LoVo (cell line): ENCODE measurements at regions not wholly inside any gene's neighbourhood (a gene's known extent, or its start where the extent isn't known, plus 50 kb on each side); places are given as distances from the start of the nearest gene placed in this dataset.
A peak's percentile ranks its signal among the peaks of the same experiment; 100 is the strongest.

ENCODE experiments used
- DNase-seq: peaks from one replicate; pipeline ENCODE4 v3.0.0-alpha.2; 2016; ENCODE audit warnings: low spot score

GRCh38 chr11:92873551-92873950, 95.9 kb upstream of the MTNR1B start:
- no peak for DNase-seq

GRCh38 chr11:92875473-92875872, 94.0 kb upstream of the MTNR1B start:
- DNase-seq, result no peak

- DNase-seq, result no peak
Observed at GRCh38 chr11:92879086-92879485, 90.4 kb upstream of the MTNR1B start.

GRCh38 chr11:92880381-92880780, 89.1 kb upstream of the MTNR1B start:
- no peak for DNase-seq

- no peak for DNase-seq
Observed at GRCh38 chr11:92881940-92882450, 87.5 kb upstream of the MTNR1B start.

GRCh38 chr11:92882828-92883611, 86.4 kb upstream of the MTNR1B start:
- no peak for DNase-seq

GRCh38 chr11:92885600-92885999, 83.9 kb upstream of the MTNR1B start:
- no peak for DNase-seq

GRCh38 chr11:92886243-92886905, 83.1 kb upstream of the MTNR1B start:
- DNase-seq, result peak; percentile 23

- DNase-seq, result no peak
Observed at GRCh38 chr11:92888696-92889095, 80.8 kb upstream of the MTNR1B start.

GRCh38 chr11:92890846-92891245, 78.6 kb upstream of the MTNR1B start:
- no peak for DNase-seq

GRCh38 chr11:92892802-92893684, 76.4 kb upstream of the MTNR1B start:
- no peak for DNase-seq

- no peak for DNase-seq
Observed at GRCh38 chr11:92894197-92894596, 75.3 kb upstream of the MTNR1B start.

GRCh38 chr11:92897487-92897886, 72.0 kb upstream of the MTNR1B start:
- DNase-seq, result no peak

GRCh38 chr11:92902417-92902816, 67.0 kb upstream of the MTNR1B start:
- DNase-seq, result no peak

GRCh38 chr11:92907671-92908070, 61.8 kb upstream of the MTNR1B start:
- no peak for DNase-seq

GRCh38 chr11:92909214-92909613, 60.2 kb upstream of the MTNR1B start:
- DNase-seq, result no peak

- DNase-seq, result no peak
Observed at GRCh38 chr11:92911478-92911877, 58.0 kb upstream of the MTNR1B start.

- DNase-seq, result no peak
Observed at GRCh38 chr11:92915551-92915950, 53.9 kb upstream of the MTNR1B start.

GRCh38 chr11:92916299-92916698, 53.2 kb upstream of the MTNR1B start:
- no peak for DNase-seq

- DNase-seq, result no peak
Observed at GRCh38 chr11:92917927-92918326, 51.5 kb upstream of the MTNR1B start.

GRCh38 chr11:92919048-92919447, 50.4 kb upstream of the MTNR1B start:
- no peak for DNase-seq
